Stimulated activated CD4-positive, alpha-beta T cell treated with anti-CD3 and anti-CD28 coated beads, Interleukin-1b, Interleukin-23, amount 100 ng/mL, for 4 hours (primary cell): ENCODE measurements at regions not wholly inside any gene's neighbourhood (a gene's known extent, or its start where the extent isn't known, plus 50 kb on each side); places are given as distances from the start of the nearest gene placed in this dataset.

Experiments
- DNase-seq, 2 donors: peaks; one replicate each; pipeline ENCODE4 v3.0.0-alpha.2; 2020; ENCODE audit warnings: low read depth in 2 of 2

GRCh38 chr7:17130281-17131059 lies 168.0 kb upstream of the AHR start:
- DNase-seq: no peak

- no peak for DNase-seq
Observed at GRCh38 chr7:17131060-17131345, 167.4 kb upstream of the AHR start.

GRCh38 chr7:17131983-17132655 lies 166.3 kb upstream of the AHR start:
- DNase-seq: no peak

- DNase-seq: no peak
Observed at GRCh38 chr7:17132726-17133125, 165.7 kb upstream of the AHR start.

- DNase-seq: no peak
Observed at GRCh38 chr7:17133977-17134376, 164.5 kb upstream of the AHR start.

- no peak for DNase-seq
Observed at GRCh38 chr7:17134786-17135185, 163.7 kb upstream of the AHR start.

- no peak for DNase-seq
Observed at GRCh38 chr7:17136126-17136525, 162.3 kb upstream of the AHR start.

- DNase-seq: no peak
Observed at GRCh38 chr7:17139081-17139480, 159.4 kb upstream of the AHR start.

- no peak for DNase-seq
Observed at GRCh38 chr7:17140406-17140805, 158.0 kb upstream of the AHR start.

GRCh38 chr7:17142831-17143541 lies 155.5 kb upstream of the AHR start:
- DNase-seq: no peak

GRCh38 chr7:17144322-17144721 lies 154.1 kb upstream of the AHR start:
- DNase-seq: peak; percentile 30 to 54

GRCh38 chr7:17146621-17147020 lies 151.8 kb upstream of the AHR start:
- DNase-seq: no peak

- no peak for DNase-seq
Observed at GRCh38 chr7:17147409-17147808, 151.0 kb upstream of the AHR start.

GRCh38 chr7:17150018-17150417 lies 148.4 kb upstream of the AHR start:
- DNase-seq: no peak

- DNase-seq: no peak
Observed at GRCh38 chr7:17152721-17153120, 145.7 kb upstream of the AHR start.

GRCh38 chr7:17153536-17153935 lies 144.9 kb upstream of the AHR start:
- peak in 1 of 2 donors; percentile 25 for DNase-seq

GRCh38 chr7:17155529-17155928 lies 142.9 kb upstream of the AHR start:
- no peak for DNase-seq

- no peak for DNase-seq
Observed at GRCh38 chr7:17158261-17158660, 140.2 kb upstream of the AHR start.

- DNase-seq: no peak
Observed at GRCh38 chr7:17159500-17160037, 138.9 kb upstream of the AHR start.

- DNase-seq: no peak
Observed at GRCh38 chr7:17166824-17167379, 131.6 kb upstream of the AHR start.

- DNase-seq: no peak
Observed at GRCh38 chr7:17168416-17168815, 130.0 kb upstream of the AHR start.

GRCh38 chr7:17171427-17171826 lies 127.0 kb upstream of the AHR start:
- no peak for DNase-seq
